ENCODE measurements at regions not wholly inside any gene's neighbourhood (a gene's known extent, or its start where the extent isn't known, plus 50 kb on each side); places are given as distances from the start of the nearest gene placed in this dataset.

- TF ChIP-seq CTCF (IDR thresholded peaks at IDR 0.05) (no peak), EZH2 (IDR thresholded peaks at IDR 0.05; ENCODE audit: borderline replicate concordance, insufficient read depth, low read depth, low read length, poor library complexity, severe bottlenecking) (no peak)
Observed at GRCh38 chr14:62429683-62430082, 615.6 kb downstream of the KCNH5 start.
